ENCODE measurements at regions not wholly inside any gene's neighbourhood (a gene's known extent, or its start where the extent isn't known, plus 50 kb on each side); places are given as distances from the start of the nearest gene placed in this dataset.

- Mint-ChIP-seq H3K4me1 (no peaks in the 10 kb centered on the region), H3K36me3 (ENCODE audit: low read depth) (peaks cover 16% of the 10 kb centered on the region), H3K9me3 (no peaks in the 10 kb centered on the region), H3K27ac (no peak overlapping the region), H3K27me3 (ENCODE audit: low read depth) (peaks cover 1% of the 10 kb centered on the region), H3K4me3 (no peak overlapping the region)
- TF ChIP-seq, protein P1, sequence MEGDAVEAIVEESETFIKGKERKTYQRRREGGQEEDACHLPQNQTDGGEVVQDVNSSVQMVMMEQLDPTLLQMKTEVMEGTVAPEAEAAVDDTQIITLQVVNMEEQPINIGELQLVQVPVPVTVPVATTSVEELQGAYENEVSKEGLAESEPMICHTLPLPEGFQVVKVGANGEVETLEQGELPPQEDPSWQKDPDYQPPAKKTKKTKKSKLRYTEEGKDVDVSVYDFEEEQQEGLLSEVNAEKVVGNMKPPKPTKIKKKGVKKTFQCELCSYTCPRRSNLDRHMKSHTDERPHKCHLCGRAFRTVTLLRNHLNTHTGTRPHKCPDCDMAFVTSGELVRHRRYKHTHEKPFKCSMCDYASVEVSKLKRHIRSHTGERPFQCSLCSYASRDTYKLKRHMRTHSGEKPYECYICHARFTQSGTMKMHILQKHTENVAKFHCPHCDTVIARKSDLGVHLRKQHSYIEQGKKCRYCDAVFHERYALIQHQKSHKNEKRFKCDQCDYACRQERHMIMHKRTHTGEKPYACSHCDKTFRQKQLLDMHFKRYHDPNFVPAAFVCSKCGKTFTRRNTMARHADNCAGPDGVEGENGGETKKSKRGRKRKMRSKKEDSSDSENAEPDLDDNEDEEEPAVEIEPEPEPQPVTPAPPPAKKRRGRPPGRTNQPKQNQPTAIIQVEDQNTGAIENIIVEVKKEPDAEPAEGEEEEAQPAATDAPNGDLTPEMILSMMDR (IDR thresholded peaks at IDR 0.05; ENCODE audit: unreplicated experiment in 3 of 3) = no peak
These were observed 266.4 kb upstream of the RGS6 start for GRCh38 chr14:71665781-71666180.

- H3K36me3 Mint-ChIP-seq (ENCODE audit: low read depth) = peaks cover 20% of the 10 kb centered on the region
- peaks cover 5% of the 10 kb centered on the region for H3K27me3 Mint-ChIP-seq (ENCODE audit: low read depth)
- H3K4me1 Mint-ChIP-seq = no peaks in the 10 kb centered on the region
- H3K9me3 Mint-ChIP-seq = no peaks in the 10 kb centered on the region
- TF ChIP-seq, protein P1 (IDR thresholded peaks at IDR 0.05; ENCODE audit: unreplicated experiment in 3 of 3) = no peak
- no peak overlapping the region for H3K4me3 Mint-ChIP-seq
- H3K27ac Mint-ChIP-seq = peak overlapping the region in 1 of 3 experiments; percentile 44
These were observed 265.6 kb upstream of the RGS6 start for GRCh38 chr14:71666571-71667145.

DNA sequence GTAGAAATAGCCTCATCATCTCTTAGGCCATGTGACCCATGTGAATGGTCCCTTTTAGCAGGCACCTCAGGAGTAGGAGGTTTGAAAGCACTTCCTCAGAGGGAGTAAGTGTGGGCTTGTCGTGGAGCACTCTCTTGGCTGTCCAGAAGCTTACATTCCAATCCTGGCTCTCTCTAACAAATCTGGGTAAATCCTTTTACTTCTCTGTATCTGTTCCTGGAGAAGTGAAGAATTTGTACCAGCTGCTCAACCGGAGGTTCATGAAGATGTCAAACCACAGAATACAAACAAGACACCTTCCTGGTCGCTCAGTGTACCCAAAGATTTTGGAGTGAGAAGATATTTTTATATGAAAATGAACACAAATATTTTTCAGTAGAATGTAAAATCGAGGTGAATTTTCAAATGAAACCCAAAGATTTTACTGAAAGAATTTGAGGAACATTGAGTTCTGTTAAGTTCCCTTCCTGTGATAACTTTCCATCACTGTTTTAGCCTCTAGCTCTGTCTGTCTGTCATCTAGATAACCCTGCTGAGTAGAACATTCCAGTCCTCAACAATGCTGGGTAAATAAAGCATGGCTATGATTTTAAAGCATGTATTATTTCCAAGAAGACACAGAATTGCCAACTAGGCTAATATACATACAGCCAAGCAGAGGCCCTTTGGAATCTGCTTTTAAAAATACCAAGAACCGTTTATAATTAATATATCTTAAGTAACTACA is 263.9 kb upstream of the RGS6 start:
- TF ChIP-seq, protein P1 (IDR thresholded peaks at IDR 0.05; ENCODE audit: unreplicated experiment in 3 of 3) = no peak
- no peaks in the 10 kb centered on the region for H3K4me1 Mint-ChIP-seq
- peaks cover 28% of the 10 kb centered on the region for H3K36me3 Mint-ChIP-seq (ENCODE audit: low read depth)
- H3K9me3 Mint-ChIP-seq = no peaks in the 10 kb centered on the region
- H3K27me3 Mint-ChIP-seq (ENCODE audit: low read depth) = peaks cover 5% of the 10 kb centered on the region
- no peak overlapping the region for H3K4me3 Mint-ChIP-seq
- no peak overlapping the region for H3K27ac Mint-ChIP-seq

GRCh38 chr14:71672596-71672995 is 259.6 kb upstream of the RGS6 start:
- H3K36me3 Mint-ChIP-seq (ENCODE audit: low read depth) = peaks cover 50% of the 10 kb centered on the region
- no peak overlapping the region for H3K4me3 Mint-ChIP-seq
- peaks cover 3% of the 10 kb centered on the region for H3K9me3 Mint-ChIP-seq
- TF ChIP-seq, protein P1 (IDR thresholded peaks at IDR 0.05; ENCODE audit: unreplicated experiment in 3 of 3) = no peak
- H3K27ac Mint-ChIP-seq = no peak overlapping the region
- peaks cover 5% of the 10 kb centered on the region for H3K27me3 Mint-ChIP-seq (ENCODE audit: low read depth)
- no peaks in the 10 kb centered on the region for H3K4me1 Mint-ChIP-seq

- Mint-ChIP-seq H3K9me3 (peaks cover 12% of the 10 kb centered on the region), H3K4me3 (no peak overlapping the region), H3K4me1 (no peaks in the 10 kb centered on the region), H3K27ac (no peak overlapping the region), H3K27me3 (ENCODE audit: low read depth) (peaks cover 5% of the 10 kb centered on the region), H3K36me3 (ENCODE audit: low read depth) (peaks cover 71% of the 10 kb centered on the region)
- TF ChIP-seq, protein P1 (IDR thresholded peaks at IDR 0.05; ENCODE audit: unreplicated experiment in 3 of 3) = no peak
These were observed 256.9 kb upstream of the RGS6 start for GRCh38 chr14:71675126-71675899.
